NCI-H446 (cell line): ENCODE measurements at regions not wholly inside any gene's neighbourhood (a gene's known extent, or its start where the extent isn't known, plus 50 kb on each side); places are given as distances from the start of the nearest gene placed in this dataset.

Experiments used
- DNase-seq, 2 experiments: peaks; one replicate each; lab custom pipeline; 2025; lab: John Stamatoyannopoulos, UW

DNA sequence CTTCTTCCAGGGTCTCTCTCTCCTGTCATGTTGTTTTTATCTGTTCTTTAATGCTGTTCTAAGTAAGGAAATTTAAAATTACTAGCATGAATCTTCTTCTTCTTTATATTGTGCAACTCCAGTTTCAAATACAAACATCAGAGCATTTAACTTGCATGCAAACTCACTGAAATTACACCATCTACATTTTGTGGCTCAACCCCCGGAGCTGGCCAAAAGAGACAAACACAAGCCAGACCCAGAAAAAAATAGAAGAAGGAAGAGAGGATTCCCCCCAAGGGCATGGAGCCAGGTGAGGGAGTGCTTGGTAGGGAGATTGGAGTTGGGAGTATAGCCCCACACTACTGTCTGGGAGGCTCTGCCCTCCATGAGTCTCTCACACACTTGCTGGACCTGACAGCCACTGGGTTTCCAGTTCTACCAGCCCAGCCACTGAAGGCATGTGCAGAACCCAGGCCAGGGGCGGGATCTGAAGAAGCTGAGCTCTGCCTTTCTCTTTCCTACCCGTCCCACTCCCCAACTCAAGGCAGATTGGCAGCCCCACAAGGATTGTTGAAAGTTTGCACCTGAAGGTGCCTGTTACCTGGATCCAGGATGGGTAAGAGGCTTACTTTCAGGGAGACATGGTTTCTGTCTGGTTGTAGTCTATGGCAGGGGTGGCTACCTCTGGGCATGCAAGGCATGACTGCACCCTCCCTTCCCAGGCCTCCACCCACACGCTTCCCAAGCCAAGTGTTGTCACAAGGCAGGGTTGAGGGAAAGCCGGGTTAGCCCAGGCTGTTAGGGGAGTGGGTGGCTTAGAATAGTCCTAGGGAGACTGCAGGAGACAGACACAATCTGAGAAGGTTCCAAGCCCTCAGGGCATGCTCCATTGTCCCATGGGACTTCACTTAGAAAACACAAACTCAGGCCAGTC, 297.2 kb downstream of the TGFB2 start:
- no peak for DNase-seq

DNA sequence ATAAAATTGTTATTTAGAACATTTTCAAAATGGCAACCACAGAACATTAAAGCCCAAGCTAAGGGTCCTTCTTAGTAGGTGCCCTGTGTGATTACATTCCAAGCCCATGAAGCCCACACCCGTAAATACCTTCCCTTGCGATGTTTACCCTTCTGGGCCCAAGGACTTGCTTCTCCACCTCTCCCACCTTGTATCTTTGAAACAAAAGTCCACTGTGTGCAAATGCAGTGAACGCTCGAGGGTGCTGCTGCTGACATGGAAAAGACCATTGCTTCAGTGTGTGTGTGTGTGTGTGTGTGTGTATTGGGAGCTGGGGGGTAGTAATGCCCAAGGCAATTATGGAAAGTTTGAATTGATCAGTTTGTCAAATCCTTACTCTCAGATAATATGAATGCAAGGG, 298.1 kb downstream of the TGFB2 start:
- DNase-seq: no peak

GRCh38 chr1:218643926-218644325, 298.8 kb downstream of the TGFB2 start:
- DNase-seq: no peak

GRCh38 chr1:218646288-218646687, 301.2 kb downstream of the TGFB2 start:
- no peak for DNase-seq

GRCh38 chr1:218656301-218657037, 311.3 kb downstream of the TGFB2 start:
- no peak for DNase-seq

GRCh38 chr1:218658269-218658668, 313.1 kb downstream of the TGFB2 start:
- no peak for DNase-seq

- DNase-seq: no peak
Observed at GRCh38 chr1:218658899-218659298, 313.8 kb downstream of the TGFB2 start.

- no peak for DNase-seq
Observed at GRCh38 chr1:218659911-218660677, 315.0 kb downstream of the TGFB2 start.

GRCh38 chr1:218660678-218661053, 315.5 kb downstream of the TGFB2 start:
- no peak for DNase-seq

- DNase-seq: no peak
Observed at GRCh38 chr1:218661411-218661810, 316.3 kb downstream of the TGFB2 start.

GRCh38 chr1:218664385-218665170, 319.4 kb downstream of the TGFB2 start:
- DNase-seq: no peak

- DNase-seq: peak in 1 of 2 experiments; percentile 49
Observed at GRCh38 chr1:218665221-218665620, 320.1 kb downstream of the TGFB2 start.

DNA sequence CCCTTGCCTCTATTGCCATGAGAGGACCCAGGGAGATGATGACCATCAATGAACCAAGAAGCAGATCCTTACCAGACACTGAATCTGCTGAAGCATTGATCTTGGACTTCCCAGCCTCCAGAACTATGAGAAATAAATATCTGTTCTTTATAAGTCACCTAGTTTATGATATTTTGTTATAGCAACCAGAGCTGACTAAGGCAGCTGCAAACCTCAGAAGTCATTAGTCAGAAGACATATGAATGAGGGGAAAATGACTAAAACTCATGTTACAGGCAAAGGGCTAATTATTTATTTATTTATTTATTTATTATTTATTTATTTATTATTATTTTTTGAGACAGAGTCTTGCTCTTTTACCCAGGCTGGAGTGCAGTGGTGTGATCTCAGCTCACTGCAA, 321.1 kb downstream of the TGFB2 start:
- no peak for DNase-seq

DNA sequence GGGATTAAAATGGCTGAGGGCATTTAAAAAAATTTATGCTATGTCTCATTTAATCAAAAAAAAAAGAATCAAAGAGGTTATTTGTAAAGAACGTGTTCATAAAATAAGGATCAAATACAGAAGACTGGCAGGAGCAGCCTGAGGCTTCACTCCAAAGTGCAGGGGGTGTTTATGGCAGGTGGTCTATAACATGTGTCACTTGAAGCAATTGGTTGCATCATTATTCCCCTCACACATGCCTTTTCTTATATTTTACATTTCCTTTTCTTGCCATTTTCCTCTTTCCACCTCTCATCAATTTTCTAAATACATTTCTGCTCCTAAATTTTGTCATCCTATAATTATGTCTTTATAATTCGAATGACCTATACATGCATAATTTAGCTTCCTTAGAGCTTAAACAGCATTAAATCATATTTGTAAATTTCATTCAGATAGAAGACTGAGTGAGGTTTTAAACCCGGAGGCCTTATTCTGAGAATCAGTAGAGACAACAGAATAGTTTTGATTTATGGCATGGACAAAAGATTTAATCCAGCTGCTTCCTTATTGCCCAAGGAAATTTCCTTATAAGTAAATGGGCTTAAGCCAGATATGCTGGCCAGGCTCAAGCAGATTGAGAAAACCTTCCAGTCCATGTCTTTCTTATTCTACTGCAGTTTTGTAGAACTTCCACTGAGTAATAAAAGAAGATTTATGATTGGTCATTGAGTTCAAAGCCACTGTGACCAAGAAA, 322.8 kb downstream of the TGFB2 start:
- no peak for DNase-seq

DNA sequence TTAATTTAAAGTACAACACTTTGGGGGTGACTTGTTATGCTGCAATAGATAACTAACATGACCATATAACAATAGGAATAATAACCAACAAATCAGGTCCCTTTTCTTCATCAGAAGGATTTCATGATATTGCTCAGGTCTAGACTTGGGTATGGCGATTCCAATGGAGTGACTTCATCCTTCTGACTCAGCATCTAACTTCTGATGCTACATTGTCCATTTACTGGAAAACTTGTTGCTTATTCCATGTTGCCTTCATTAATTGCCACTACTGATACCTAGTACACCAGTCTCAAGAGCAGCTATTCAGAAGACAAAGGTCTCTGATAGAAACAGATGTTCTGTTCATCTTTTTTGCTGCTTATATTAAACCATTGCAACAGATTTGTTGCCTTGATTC, 324.3 kb downstream of the TGFB2 start:
- DNase-seq: no peak

DNA sequence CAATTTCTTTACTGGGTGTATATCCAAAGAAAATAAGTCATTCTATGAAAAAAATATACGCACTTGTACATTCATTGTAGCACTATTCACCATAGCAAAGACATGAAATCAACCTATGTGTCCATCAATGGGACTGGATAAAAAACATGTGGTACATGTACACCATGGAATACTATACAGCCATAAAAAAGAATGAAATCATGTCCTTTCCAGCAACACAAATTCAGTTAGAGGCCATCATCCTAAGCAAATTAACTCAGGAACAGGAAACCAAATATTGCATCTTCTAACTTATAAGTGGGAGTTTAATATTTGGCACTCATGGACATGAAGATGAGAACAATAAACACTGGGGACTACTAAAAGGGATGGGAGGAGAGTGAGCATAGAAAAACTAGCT, 325.7 kb downstream of the TGFB2 start:
- DNase-seq: no peak

- DNase-seq: peak in 1 of 2 experiments; percentile 34
Observed at GRCh38 chr1:218671573-218671972, 326.4 kb downstream of the TGFB2 start.

DNA sequence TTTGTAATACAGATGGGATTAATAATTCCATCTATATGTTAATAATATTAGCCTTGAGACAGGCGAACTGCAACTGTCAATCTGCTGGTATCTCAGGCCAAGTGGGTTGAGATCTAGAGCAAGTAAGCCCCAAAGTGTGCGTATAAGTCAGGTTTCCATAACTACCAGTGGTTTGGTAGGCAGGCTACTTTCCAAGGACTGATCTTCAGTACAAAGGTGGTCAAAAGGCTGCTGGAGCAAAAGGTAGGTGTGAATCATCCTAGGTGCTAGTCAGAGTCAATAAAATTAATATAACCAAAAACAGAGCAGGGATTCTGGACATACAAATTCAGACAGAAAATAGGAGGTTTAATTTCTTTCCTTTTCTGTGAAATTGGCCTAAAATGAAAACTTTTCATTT, 328.0 kb downstream of the TGFB2 start:
- no peak for DNase-seq

- DNase-seq: no peak
Observed at GRCh38 chr1:218674280-218674773, 329.2 kb downstream of the TGFB2 start.

- DNase-seq: no peak
Observed at GRCh38 chr1:218677026-218677425, 331.9 kb downstream of the TGFB2 start.

DNA sequence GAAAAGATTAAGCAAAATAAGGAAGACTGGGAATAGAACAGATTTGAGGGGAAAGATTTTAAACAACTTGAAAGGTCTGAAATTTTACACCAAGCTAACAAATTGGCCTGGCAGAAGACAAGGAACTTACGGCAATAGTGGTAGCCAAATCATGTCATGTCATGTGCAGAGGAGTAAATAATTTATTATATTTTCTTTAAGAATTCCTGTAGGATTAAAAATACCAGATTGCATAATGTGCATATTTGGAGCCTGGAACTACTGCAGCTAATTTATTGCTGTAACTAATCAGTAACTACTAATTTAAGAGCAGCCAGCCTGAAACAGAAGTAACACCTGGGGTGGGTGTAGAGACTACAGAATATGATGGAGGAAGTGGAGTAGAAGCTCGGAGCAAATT, 334.3 kb downstream of the TGFB2 start:
- DNase-seq: no peak
